SK-N-DZ (cell line): ENCODE measurements at regions not wholly inside any gene's neighbourhood (a gene's known extent, or its start where the extent isn't known, plus 50 kb on each side); places are given as distances from the start of the nearest gene placed in this dataset.

Experiments used
- DNase-seq: peaks from one replicate; pipeline ENCODE4 v3.0.0-alpha.2; 2015; ENCODE audit warnings: low spot score

DNA sequence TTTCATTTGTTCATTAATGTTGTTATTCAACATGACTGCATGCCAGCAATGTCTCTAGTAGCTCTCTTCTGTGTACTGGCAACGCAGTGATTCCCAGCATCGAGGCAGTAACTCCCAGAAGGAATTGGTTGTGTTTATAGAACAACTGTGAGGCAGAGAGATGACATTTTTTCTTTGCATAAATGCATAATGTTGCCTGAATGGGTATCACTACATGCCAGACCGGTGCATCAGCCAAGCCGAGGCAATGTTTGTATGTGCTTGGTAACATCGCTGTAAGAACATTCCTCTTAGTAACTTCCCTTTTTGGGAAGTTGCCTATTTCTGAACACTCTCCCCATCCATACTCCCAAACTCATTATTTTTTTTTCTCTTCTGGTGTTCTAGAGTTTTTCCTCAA is 182.9 kb downstream of the HTR7 start:
- no peak for DNase-seq

DNA sequence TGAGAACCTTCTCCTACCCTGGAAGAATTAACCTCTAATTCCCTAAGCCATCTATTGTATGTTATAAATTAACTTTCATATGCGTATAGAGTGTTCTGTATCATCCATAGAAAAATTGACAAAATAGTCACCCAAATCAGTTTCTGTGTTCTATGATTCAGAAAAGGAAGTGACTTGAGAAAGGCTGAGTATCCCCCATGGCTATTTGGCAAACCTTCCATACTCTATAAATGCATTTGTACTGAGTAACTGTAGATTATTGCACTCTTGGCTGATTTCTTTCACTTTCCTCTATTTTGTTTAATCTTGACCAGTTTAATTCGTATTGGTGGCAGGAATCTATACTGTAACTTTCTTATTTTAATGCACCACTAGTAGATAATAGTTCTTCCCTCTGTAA is 182.2 kb downstream of the HTR7 start:
- no peak for DNase-seq
